SK-N-SH treated with all-trans-retinoic acid at 6 μM for 48 hours (cell line): ENCODE measurements at regions not wholly inside any gene's neighbourhood (a gene's known extent, or its start where the extent isn't known, plus 50 kb on each side); places are given as distances from the start of the nearest gene placed in this dataset.

Experiments
- ARNTL ChIP-seq: fragments of 450-650 bp; formaldehyde crosslinking; IDR thresholded peaks from 2 replicates; pipeline ENCODE4 v1.5.0; 2020; ENCODE audit warnings: low read depth, mild to moderate bottlenecking, moderate library complexity, borderline replicate concordance
- ZNF70 ChIP-seq: fragments of 450-650 bp; formaldehyde crosslinking; IDR thresholded peaks from 2 replicates; pipeline ENCODE4 v1.5.0; 2020; ENCODE audit warnings: mild to moderate bottlenecking, moderate library complexity

GRCh38 chr3:39705351-39705900 is 104.0 kb upstream of the MYRIP start:
- TF ChIP-seq ZNF70 (CRISPR knock-in tag) (no peak), ARNTL (no peak)
